PC-3 (cell line): ENCODE measurements at regions not wholly inside any gene's neighbourhood (a gene's known extent, or its start where the extent isn't known, plus 50 kb on each side); places are given as distances from the start of the nearest gene placed in this dataset.

Source experiments
- EZH2 ChIP-seq: fragments of 300-600 bp; sonication (generic); IDR thresholded peaks from one replicate; pipeline ENCODE4 v1.6.1; 2017; ENCODE audit warnings: antibody characterized with exemption, mild to moderate bottlenecking, low read length; ENCODE audit not compliant: unreplicated experiment
- TF ChIP-seq, protein P1 (sequence below): fragments of 300-600 bp; sonication (generic); conservative IDR thresholded peaks from 2 replicates; pipeline ENCODE4 v1.5.1; 2017; ENCODE audit warnings: antibody characterized with exemption, low read depth, mild to moderate bottlenecking, low read length

DNA sequence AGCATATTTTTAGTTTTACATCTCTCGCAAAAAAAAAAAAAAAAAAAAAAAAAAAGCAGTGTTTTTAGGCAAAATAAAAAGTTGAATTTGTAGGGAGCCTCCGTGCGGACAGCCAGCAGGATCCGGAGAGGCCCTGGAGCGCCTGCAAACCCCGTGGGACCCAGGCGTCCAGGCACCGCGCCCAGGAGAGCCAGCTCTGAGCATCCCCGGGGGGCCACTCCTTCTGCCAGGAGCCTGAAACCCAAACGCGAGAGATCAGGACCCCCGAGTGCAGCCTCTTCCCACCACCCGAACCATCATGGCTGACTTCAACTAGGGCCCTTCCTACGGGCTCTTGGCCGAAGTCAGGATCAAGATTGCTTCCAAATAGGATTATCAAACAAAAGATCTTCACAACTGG, 54.1 kb upstream of the LY86 start:
- TF ChIP-seq, protein P1, sequence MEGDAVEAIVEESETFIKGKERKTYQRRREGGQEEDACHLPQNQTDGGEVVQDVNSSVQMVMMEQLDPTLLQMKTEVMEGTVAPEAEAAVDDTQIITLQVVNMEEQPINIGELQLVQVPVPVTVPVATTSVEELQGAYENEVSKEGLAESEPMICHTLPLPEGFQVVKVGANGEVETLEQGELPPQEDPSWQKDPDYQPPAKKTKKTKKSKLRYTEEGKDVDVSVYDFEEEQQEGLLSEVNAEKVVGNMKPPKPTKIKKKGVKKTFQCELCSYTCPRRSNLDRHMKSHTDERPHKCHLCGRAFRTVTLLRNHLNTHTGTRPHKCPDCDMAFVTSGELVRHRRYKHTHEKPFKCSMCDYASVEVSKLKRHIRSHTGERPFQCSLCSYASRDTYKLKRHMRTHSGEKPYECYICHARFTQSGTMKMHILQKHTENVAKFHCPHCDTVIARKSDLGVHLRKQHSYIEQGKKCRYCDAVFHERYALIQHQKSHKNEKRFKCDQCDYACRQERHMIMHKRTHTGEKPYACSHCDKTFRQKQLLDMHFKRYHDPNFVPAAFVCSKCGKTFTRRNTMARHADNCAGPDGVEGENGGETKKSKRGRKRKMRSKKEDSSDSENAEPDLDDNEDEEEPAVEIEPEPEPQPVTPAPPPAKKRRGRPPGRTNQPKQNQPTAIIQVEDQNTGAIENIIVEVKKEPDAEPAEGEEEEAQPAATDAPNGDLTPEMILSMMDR = no peak
- no peak for TF ChIP-seq EZH2
